Activated naive CD8-positive, alpha-beta T cell treated with anti-CD3 and anti-CD28 coated beads for 36 hours (primary cell): ENCODE measurements at regions not wholly inside any gene's neighbourhood (a gene's known extent, or its start where the extent isn't known, plus 50 kb on each side); places are given as distances from the start of the nearest gene placed in this dataset.
"Not testable (repeated sequence)": the region's sequence is repeated elsewhere in the genome, so short reads cannot be mapped to it uniquely, and the experiment has no call there.

Source experiments
- DNase-seq: peaks from one replicate; pipeline ENCODE4 v3.0.0; 2021
- H3K27ac Mint-ChIP-seq: one replicate; pipeline ENCODE4 v1.8.0; 2022; ENCODE audit warnings: mild to moderate bottlenecking, moderate library complexity, mixed read lengths
- H3K27me3 Mint-ChIP-seq: one replicate; pipeline ENCODE4 v1.8.0; 2022; ENCODE audit warnings: mild to moderate bottlenecking, mixed read lengths
- H3K36me3 Mint-ChIP-seq: one replicate; pipeline ENCODE4 v1.8.0; 2021; ENCODE audit warnings: mild to moderate bottlenecking, mixed read lengths
- H3K4me1 Mint-ChIP-seq: one replicate; pipeline ENCODE4 v1.8.0; 2021; ENCODE audit warnings: mixed read lengths
- H3K4me3 Mint-ChIP-seq: one replicate; pipeline ENCODE4 v1.8.0; 2022; ENCODE audit warnings: mild to moderate bottlenecking, moderate library complexity, mixed read lengths
- H3K9me3 Mint-ChIP-seq: one replicate; pipeline ENCODE4 v1.8.0; 2022; ENCODE audit warnings: mixed read lengths

DNA sequence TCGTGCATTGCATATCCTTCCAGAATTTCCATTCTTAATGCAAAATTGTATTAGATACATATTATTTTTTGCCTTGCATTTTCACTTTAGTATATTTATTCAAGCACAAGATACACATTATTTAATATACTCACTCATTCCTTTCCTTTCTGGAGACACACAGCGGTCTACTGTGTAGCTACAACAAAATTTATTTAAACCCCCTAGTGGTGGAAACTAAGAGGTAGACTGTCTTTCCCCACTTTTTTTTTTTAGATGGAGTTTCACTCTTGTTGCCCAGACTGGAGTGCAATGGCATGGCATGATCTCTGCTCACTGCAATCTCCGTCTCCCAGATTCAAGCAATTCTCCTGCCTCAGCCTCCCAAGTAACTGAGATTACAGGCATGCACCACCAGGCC lies 2040.3 kb upstream of the PCDH20 start:
- DNase-seq, result no peak
- H3K36me3 Mint-ChIP-seq, result no peaks in the 10 kb centered on the region
- H3K4me3 Mint-ChIP-seq, result no peak overlapping the region
- no peak overlapping the region for H3K27ac Mint-ChIP-seq
- no peaks in the 10 kb centered on the region for H3K4me1 Mint-ChIP-seq
- H3K9me3 Mint-ChIP-seq, result peaks cover 3% of the 10 kb centered on the region
- H3K27me3 Mint-ChIP-seq, result no peaks in the 10 kb centered on the region

DNA sequence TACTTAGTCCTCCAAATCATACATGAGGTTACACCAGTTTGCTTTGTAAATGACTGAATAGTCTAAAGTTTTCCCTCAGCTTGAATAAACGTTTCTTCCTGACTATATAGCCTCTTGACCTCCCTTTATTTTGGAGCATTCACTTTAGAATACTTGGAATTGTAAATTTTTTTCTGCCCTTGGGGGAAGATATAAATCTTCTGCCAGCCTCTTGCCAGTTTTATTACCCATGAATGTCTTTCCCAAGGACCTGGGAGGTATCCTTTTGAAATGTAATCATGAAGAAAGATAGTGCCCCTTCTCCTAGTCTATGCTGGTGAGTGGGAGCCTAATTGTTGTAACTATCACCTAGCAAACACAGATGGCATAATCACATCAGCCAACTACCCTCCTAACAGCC lies 2033.9 kb upstream of the PCDH20 start:
- DNase-seq, result no peak
- H3K4me3 Mint-ChIP-seq, result no peak overlapping the region
- H3K36me3 Mint-ChIP-seq, result no peaks in the 10 kb centered on the region
- H3K27me3 Mint-ChIP-seq, result no peaks in the 10 kb centered on the region
- H3K9me3 Mint-ChIP-seq, result peaks cover 5% of the 10 kb centered on the region
- H3K4me1 Mint-ChIP-seq, result no peaks in the 10 kb centered on the region
- no peak overlapping the region for H3K27ac Mint-ChIP-seq

GRCh38 chr13:63448692-63449091 lies 2033.0 kb upstream of the PCDH20 start:
- no peak for DNase-seq
- Mint-ChIP-seq H3K9me3 (peaks cover 7% of the 10 kb centered on the region), H3K27me3 (no peaks in the 10 kb centered on the region), H3K4me1 (no peaks in the 10 kb centered on the region), H3K36me3 (no peaks in the 10 kb centered on the region), H3K27ac (no peak overlapping the region), H3K4me3 (no peak overlapping the region)

DNA sequence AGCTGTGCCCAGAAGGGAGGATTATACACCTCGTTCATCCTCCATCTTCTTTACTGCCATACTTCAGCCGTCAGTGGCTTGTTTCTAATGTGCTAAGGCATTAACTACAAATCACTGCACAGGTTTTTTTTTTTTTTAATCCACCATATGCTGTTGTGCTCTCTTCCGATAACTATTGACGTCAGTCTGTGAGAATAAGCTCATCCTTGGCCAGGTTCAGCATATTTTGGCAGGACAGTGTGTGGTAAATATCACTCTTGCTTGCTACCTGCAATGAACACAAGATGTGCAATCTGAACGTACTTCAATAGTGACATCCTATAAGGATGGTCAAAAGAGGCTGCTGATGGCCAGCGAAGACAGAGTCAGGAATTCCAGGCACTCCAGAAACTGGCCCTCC lies 2030.7 kb upstream of the PCDH20 start:
- Mint-ChIP-seq H3K36me3 (no peaks in the 10 kb centered on the region), H3K4me1 (no peaks in the 10 kb centered on the region), H3K4me3 (no peak overlapping the region), H3K27me3 (no peaks in the 10 kb centered on the region), H3K9me3 (peaks cover 9% of the 10 kb centered on the region), H3K27ac (no peak overlapping the region)
- no peak for DNase-seq

- H3K9me3 Mint-ChIP-seq, H3K4me1 Mint-ChIP-seq, H3K27ac Mint-ChIP-seq, H3K4me3 Mint-ChIP-seq, DNase-seq, H3K27me3 Mint-ChIP-seq, H3K36me3 Mint-ChIP-seq: not testable (repeated sequence)
Observed at GRCh38 chr13:63444225-63444624, 2028.6 kb upstream of the PCDH20 start.

DNA sequence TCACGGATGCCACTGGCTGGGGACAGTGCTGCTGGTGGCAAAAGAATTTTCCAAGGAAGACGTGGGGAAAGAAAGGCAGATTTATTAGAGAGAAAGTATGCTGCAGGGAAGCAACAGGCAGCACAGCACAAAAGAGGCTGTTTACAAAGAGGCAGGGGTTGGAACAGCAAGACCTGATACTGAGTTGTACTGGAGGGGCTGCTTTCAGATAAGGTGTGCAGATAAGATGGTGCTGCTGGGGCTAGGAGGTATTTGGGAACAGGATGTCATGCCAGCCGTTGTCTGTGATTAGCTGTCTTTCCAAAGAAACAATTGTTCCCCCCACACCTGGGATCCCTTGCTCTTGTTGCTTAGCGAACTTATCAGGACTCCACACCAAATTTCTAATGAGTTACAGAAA lies 2023.3 kb upstream of the PCDH20 start:
- Mint-ChIP-seq H3K4me1 (no peaks in the 10 kb centered on the region), H3K9me3 (peaks cover 6% of the 10 kb centered on the region), H3K4me3 (no peak overlapping the region), H3K27ac (no peak overlapping the region), H3K36me3 (no peaks in the 10 kb centered on the region), H3K27me3 (no peaks in the 10 kb centered on the region)
- no peak for DNase-seq

DNA sequence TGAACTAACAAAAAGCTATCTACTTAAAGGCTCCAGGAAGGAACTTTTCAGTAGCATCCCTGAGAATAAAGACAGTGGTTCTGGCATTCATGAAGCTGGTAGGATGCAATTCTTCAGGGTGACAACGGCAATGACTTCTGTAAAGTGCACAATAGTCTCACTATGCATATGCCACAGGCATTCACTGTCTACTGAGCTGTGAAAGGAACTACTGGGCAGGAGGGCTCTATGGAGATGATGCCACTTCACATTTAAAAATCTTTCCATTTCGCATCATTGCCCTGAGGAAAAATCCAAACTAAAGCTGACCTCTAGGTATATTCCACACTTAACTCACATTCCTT lies 2020.6 kb upstream of the PCDH20 start:
- no peaks in the 10 kb centered on the region for H3K36me3 Mint-ChIP-seq
- DNase-seq, result no peak
- H3K4me3 Mint-ChIP-seq, result no peak overlapping the region
- no peak overlapping the region for H3K27ac Mint-ChIP-seq
- H3K27me3 Mint-ChIP-seq, result no peaks in the 10 kb centered on the region
- H3K9me3 Mint-ChIP-seq, result peaks cover 4% of the 10 kb centered on the region
- no peaks in the 10 kb centered on the region for H3K4me1 Mint-ChIP-seq

DNA sequence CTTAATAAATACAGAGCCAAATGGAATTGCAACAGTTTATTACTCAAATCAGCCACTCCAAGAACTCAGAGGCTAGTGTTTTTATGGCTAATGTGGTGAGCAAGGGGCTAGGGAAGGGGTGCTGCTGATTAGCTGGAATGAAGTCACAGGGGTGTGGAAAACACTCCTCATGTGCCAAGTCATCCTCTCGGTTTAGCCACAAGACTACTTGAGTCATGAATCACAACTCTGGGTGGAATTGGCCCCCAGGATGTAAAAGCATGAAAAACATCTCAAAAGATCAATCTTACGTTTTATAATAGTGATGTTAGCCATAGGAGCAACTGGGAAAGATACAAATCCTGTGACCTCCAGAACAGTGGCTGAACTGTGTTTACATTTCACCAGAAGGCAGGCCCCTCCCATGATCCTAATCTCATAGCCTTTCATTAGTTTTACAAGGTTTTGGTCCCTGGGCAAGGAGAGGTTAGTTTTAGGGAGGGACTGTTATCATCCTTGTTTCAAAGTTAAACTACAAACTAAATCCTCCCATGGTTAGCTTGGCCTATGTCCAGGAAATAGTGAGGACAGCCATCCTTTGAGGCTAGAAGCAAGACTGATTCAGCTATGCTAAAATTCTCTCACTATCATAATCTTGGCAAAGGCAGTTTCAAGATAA lies 2020.1 kb upstream of the PCDH20 start:
- no peaks in the 10 kb centered on the region for H3K4me1 Mint-ChIP-seq
- H3K4me3 Mint-ChIP-seq, result no peak overlapping the region
- no peaks in the 10 kb centered on the region for H3K27me3 Mint-ChIP-seq
- H3K27ac Mint-ChIP-seq, result no peak overlapping the region
- peaks cover 4% of the 10 kb centered on the region for H3K9me3 Mint-ChIP-seq
- no peak for DNase-seq
- H3K36me3 Mint-ChIP-seq, result no peaks in the 10 kb centered on the region

- Mint-ChIP-seq H3K9me3 (peaks cover 1% of the 10 kb centered on the region), H3K4me1 (no peaks in the 10 kb centered on the region), H3K27me3 (no peaks in the 10 kb centered on the region), H3K27ac (no peak overlapping the region), H3K36me3 (no peaks in the 10 kb centered on the region), H3K4me3 (no peak overlapping the region)
- no peak for DNase-seq
Observed at GRCh38 chr13:63433546-63434150, 2018.0 kb upstream of the PCDH20 start.

DNA sequence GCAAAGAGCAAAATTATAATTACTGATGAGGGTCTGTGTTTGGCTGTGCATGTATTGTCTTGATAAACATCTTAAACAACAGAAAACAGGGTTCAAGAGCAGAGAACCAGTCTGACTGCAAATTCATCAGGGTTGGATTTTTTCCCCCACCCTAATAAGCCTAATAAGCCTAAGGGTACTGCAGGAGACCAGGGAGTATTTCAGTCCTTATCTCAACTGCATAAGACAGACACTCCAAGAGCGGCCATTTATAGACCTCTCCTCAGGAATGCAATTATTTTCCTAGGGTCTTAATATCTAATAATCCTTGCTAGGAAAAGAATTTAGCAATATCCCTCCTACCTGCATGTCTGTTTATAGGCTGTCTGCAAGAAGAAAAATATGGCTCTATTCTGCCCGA lies 2011.5 kb upstream of the PCDH20 start:
- Mint-ChIP-seq H3K27ac (no peak overlapping the region), H3K4me1 (no peaks in the 10 kb centered on the region), H3K4me3 (no peak overlapping the region), H3K27me3 (no peaks in the 10 kb centered on the region), H3K36me3 (no peaks in the 10 kb centered on the region), H3K9me3 (peaks cover 3% of the 10 kb centered on the region)
- no peak for DNase-seq

DNA sequence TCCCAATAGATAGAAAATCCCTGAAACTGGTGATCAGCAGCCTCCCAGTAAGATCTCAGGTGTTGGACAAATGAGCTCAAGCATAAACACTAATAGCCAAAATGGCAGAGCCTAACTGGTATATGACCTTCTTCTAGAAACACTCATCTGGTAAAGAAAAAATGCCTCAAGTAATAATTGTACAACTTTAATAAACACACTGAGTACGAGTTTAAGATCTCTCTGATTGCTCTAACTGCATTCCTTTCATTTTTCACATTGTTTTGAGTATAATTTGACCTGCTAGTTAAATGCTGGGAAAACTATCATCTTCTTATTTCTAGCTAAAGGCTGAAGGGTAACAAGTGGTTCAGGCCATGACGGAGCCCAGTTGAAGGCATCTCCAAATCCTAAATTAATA lies 2009.5 kb upstream of the PCDH20 start:
- Mint-ChIP-seq H3K4me3 (no peak overlapping the region), H3K27me3 (no peaks in the 10 kb centered on the region), H3K9me3 (peaks cover 3% of the 10 kb centered on the region), H3K4me1 (no peaks in the 10 kb centered on the region), H3K27ac (no peak overlapping the region), H3K36me3 (no peaks in the 10 kb centered on the region)
- no peak for DNase-seq

DNA sequence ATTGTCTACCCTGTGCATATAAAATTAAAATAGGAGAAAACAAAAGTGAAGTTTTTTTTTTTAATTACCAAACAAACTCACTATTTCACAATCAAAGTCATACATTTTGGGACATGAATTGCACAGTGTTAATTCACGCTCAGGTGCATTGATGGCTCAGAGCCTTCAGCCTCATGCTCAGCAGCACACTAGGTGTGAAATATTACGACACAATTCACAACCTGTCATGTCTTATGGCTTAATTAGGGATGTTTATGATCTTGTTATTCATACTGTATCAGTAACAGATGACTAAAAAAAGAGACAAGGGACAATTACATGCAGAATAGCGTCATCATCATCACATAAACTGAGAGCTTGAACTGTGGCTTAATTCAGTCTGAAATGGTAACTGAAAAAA lies 2005.5 kb upstream of the PCDH20 start:
- DNase-seq, result no peak
- Mint-ChIP-seq H3K9me3 (peaks cover 7% of the 10 kb centered on the region), H3K4me3 (no peak overlapping the region), H3K4me1 (no peaks in the 10 kb centered on the region), H3K36me3 (no peaks in the 10 kb centered on the region), H3K27ac (no peak overlapping the region), H3K27me3 (no peaks in the 10 kb centered on the region)

- Mint-ChIP-seq H3K27ac (no peak overlapping the region), H3K36me3 (no peaks in the 10 kb centered on the region), H3K9me3 (peaks cover 7% of the 10 kb centered on the region), H3K4me1 (no peaks in the 10 kb centered on the region), H3K27me3 (no peaks in the 10 kb centered on the region), H3K4me3 (no peak overlapping the region)
- DNase-seq, result no peak
Observed at GRCh38 chr13:63420685-63421084, 2005.0 kb upstream of the PCDH20 start.

DNA sequence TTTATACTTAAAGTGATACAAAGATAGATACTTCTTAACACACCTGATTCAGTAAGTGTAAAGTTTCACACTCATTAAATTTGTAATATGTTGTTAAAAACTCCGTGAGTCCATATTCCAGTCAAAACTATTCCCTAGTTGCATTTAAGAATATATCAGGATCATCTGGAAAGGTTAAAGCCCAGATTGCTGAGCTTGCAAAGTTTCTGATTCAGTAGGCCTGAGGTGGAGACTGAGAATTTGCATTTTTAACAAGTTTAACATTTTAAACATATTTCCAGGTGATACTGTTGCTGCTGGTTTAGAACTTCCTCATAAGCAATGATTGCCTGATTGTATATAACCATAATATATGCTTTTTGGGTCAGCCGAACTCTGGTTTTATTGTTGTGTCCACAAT lies 1998.6 kb upstream of the PCDH20 start:
- no peaks in the 10 kb centered on the region for H3K4me1 Mint-ChIP-seq
- no peaks in the 10 kb centered on the region for H3K27me3 Mint-ChIP-seq
- no peak overlapping the region for H3K4me3 Mint-ChIP-seq
- no peak for DNase-seq
- H3K36me3 Mint-ChIP-seq, result no peaks in the 10 kb centered on the region
- peaks cover 5% of the 10 kb centered on the region for H3K9me3 Mint-ChIP-seq
- H3K27ac Mint-ChIP-seq, result no peak overlapping the region

- no peak for DNase-seq
- no peak overlapping the region for H3K27ac Mint-ChIP-seq
- H3K9me3 Mint-ChIP-seq, result peaks cover 4% of the 10 kb centered on the region
- no peaks in the 10 kb centered on the region for H3K36me3 Mint-ChIP-seq
- no peaks in the 10 kb centered on the region for H3K27me3 Mint-ChIP-seq
- no peak overlapping the region for H3K4me3 Mint-ChIP-seq
- no peaks in the 10 kb centered on the region for H3K4me1 Mint-ChIP-seq
Observed at GRCh38 chr13:63409791-63410351, 1994.2 kb upstream of the PCDH20 start.
